ENCODE measurements at regions not wholly inside any gene's neighbourhood (a gene's known extent, or its start where the extent isn't known, plus 50 kb on each side); places are given as distances from the start of the nearest gene placed in this dataset.

GRCh38 chr2:120547662-120548061 lies 188.0 kb upstream of the GLI2 start:
- TF ChIP-seq POLR2A (IDR thresholded peaks at IDR 0.05) (no peak), CTCF (IDR thresholded peaks at IDR 0.05) (no peak)
